ENCODE measurements at regions not wholly inside any gene's neighbourhood (a gene's known extent, or its start where the extent isn't known, plus 50 kb on each side); places are given as distances from the start of the nearest gene placed in this dataset.

- DNase-seq = no peak
Observed at GRCh38 chr1:29639741-29640427, 403.6 kb downstream of the PTPRU start.

DNA sequence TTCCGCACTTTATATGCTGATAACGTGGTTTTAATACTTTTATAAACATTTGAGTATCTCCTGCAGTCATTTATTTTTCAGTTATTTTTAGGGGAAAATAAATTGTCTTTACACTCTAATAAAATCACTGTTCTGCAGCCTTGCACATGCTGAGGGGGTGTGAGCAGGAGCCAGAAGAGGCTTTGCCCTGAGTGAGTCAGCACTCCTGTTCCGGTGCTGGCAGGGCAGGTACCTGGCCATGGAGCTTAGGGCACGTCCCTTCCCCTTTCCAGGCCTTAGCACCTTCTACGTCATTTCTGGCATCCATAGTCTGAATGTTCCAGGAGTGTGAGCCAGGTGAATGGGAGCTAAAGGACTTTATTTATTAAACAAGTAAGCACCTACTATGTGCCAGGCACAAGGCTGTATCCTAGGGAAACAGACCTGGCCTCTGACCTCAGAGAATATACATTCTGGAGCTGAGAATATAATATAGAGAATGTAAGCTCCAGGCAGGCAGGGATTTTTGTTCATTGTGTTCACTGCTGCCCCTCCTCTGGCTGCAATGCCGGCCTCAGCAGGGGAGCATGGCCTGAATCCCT is 402.9 kb downstream of the PTPRU start:
- no peak for DNase-seq

DNA sequence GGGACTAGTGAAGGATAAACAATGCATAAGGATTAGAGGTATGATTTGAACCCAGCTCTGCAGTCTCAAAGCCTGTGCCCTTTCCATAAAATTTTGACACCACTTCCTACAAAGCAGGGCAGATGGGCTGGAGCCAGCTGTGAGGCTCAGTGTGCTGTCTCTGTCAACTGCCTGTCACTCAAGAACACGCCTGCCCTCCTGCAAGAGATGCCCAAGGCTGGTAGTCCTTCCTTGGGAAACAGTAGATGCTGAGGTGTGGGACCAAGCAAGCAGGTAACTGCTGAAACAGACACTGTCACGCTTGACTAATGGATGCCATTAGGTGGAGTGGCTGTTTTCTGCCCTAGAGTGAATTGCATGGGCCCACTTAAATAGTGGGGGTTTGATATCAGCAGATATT is 402.0 kb downstream of the PTPRU start:
- DNase-seq = no peak

GRCh38 chr1:29636936-29637335 is 400.6 kb downstream of the PTPRU start:
- DNase-seq = no peak

DNA sequence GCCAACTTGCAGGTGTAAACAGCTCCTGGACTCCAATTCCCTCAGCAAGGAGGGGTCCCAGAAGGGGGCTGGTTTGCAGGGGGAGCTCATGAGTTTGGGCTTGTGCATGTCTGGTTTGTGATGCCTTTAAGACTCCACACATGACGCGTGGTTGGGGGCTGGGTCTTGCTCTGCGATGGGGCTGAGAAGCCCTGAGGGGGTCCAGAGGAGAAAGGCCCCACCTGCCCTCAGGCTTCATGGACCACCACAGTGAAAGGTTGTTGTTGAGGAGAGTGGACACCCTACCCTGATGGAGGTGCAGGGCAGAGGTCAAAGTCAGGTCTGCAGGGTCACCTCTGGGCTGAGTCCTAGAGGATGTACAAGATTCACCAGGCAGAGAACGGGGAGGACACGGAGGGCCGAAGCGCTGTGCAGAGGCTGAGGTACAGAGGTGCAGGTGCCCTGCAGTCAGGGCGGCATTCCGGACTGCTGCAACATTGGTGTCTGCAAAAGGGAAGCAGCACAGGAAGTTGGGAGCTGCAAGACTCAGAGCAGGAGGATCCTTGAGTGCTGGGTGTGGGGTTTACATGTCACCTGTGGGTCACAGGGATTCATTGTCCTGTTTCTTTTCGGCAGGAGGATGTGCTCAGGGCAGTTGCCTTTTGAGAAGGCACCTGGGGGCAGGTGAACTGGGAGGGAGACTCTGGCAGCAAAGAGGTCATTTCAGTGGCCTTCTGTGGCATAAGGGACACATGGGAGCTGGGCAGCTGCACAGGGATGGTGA is 399.4 kb downstream of the PTPRU start:
- DNase-seq = no peak

- DNase-seq = no peak
Observed at GRCh38 chr1:29634746-29635335, 398.5 kb downstream of the PTPRU start.

- no peak for DNase-seq
Observed at GRCh38 chr1:29634324-29634723, 398.0 kb downstream of the PTPRU start.

DNA sequence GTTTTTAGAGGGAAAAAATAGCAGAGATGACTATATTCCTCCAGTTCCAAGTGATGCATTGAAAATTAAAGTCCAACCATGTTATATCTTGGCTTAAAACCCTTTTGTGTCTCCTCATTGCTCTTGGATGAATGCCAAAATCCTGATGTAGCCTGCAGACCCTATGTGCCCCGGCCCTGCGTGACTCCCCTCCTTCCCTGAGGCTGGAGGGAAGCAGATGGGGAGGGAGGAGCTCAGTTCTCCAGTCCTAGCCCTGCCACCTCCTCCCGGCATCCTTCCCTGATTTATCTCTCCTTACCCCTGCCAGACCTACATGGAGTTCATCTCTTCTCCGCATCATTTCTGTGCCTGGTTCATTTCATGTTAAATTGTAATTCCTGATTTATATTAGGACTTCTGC is 397.4 kb downstream of the PTPRU start:
- no peak for DNase-seq

GRCh38 chr1:29632806-29633615 is 396.7 kb downstream of the PTPRU start:
- no peak for DNase-seq

GRCh38 chr1:29631836-29632805 is 395.8 kb downstream of the PTPRU start:
- DNase-seq = no peak

DNA sequence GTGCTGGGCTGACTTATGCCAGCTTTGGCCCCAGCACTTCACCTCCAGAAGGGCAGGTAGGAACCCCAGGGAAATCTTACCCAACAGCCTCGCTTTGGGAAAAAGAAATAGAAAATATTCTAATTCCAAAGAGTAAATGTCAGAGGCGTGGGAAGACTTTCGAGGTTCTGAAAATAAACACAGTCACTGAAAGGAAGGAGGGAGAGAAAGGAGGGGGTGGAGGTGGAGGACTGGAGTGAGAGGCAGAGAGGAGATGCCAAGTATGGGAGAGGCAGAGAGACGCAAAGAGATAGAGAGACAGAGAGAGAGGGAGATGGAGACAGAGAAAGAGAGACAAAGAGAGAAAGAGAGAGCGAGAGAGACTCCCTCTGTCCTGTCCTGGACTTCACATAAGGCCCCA is 395.0 kb downstream of the PTPRU start:
- no peak for DNase-seq

- DNase-seq = no peak
Observed at GRCh38 chr1:29630756-29631155, 394.4 kb downstream of the PTPRU start.

DNA sequence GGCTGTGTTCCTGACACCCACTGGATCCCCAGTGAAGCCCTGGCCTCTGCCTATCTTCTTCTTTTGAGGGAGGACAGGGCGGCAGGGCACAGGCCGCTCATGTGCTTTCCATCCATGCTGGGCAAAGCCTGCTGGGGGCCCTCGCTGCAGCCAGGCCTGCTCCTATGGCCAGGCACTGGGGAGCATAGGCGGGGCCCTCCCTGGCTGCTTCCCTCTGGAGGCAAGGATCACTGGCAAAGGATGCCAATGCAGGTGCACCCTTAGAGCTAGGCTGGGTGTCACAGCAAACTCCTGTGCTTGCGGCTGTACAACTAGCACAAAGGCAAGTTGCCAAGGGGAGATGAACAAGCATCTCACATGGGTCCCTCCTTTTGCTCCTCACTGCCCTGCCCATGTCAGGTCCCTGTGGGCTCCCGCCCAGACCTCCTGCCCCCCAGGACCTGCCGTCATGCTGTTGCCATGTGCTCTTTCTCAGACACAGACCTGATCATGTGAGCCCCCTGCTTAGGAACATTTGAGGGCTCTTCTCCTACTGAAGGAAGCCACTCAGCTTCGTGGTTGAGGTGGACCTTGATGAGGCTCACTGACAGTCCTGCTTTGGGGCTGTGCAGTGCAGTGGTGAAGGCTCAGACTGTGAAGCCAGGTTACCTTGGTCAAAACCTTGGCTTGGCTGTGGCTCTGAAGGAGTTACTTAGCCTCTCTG is 393.6 kb downstream of the PTPRU start:
- no peak for DNase-seq

DNA sequence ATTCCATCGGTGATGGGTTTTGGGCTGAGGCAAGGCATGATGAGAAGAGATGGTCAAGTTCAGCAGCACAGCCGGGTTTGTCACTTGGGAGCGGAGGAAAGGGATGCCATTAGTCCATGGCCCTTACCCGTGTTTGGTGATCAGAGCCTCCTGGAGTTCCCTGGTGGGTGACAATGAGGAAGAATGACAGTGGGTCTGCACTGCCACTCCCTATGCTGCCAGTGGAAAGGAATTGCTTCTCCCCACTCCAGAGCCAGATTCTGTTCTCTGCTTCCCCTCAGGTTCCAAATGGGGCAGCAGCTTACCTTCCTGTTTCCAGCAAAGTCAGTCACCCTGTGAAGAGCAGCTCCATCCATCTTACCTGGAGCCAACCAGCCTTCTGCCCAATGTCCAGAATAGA is 393.1 kb downstream of the PTPRU start:
- no peak for DNase-seq

DNA sequence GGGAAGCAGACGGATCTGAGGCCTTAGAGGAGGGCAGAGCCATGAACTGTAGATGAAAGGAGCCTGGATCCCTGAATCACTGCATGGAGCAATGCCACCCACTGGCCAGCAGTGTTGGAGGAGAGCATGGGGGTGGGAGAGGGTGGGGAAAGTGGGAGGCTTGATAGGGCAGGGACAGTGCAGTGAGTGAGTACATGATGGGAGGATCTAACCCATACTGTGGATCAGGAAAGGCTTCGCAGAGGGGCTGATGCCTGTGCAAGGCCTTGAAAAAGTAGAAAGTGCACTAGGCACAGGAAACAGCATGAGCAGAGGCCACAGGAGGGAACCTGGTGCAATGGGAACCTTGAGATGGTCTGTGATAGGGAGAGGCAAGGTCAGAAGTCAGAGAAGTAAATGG is 391.9 kb downstream of the PTPRU start:
- no peak for DNase-seq

- no peak for DNase-seq
Observed at GRCh38 chr1:29626726-29627125, 390.4 kb downstream of the PTPRU start.

- no peak for DNase-seq
Observed at GRCh38 chr1:29626066-29626465, 389.7 kb downstream of the PTPRU start.

DNA sequence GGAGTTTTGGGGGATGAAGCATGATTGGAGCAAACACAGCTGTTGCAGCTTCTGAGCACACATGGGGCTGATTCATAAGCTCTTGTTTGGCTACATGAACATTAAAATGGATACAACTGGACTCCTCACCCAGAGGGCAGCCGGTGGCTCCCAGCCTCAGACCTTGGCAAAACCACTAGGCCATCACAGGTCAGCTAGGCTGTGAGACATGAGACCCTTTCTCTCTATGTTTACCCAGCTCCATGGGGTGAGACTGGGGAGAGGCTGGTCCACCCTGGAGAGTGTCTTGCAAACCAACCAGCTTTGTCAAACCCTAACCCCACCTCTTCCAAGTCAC is 388.7 kb downstream of the PTPRU start:
- no peak for DNase-seq

GRCh38 chr1:29624320-29625083 is 388.2 kb downstream of the PTPRU start:
- no peak for DNase-seq

DNA sequence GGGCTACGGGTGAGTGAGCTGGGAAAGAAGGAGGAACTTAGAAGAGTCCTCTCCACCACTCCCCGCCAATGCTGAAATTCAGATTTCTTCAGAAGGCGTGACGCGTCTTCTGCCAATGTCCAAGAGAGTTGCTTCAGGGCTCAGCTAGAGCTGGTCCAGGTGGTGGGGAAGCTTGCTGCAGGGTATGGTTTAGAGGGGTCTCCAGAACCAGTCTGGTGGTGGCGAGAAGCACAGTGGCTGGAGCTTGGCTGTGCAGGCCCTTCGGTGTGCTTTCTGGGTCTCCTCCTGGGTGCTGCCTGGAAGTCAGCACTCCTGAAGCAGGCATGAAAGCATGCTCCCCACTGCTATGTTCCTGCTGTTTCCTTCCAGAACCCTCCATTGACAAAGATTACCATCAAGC is 387.2 kb downstream of the PTPRU start:
- DNase-seq = no peak

Data from bone marrow (tissue), 2 donors.